NCI-H2171 treated with DMSO at 0.1 percent for 48 hours (cell line): ENCODE measurements at regions not wholly inside any gene's neighbourhood (a gene's known extent, or its start where the extent isn't known, plus 50 kb on each side); places are given as distances from the start of the nearest gene placed in this dataset.

Experiments
- DNase-seq: peaks from one replicate; lab custom pipeline; 2025; lab: John Stamatoyannopoulos, UW

DNA sequence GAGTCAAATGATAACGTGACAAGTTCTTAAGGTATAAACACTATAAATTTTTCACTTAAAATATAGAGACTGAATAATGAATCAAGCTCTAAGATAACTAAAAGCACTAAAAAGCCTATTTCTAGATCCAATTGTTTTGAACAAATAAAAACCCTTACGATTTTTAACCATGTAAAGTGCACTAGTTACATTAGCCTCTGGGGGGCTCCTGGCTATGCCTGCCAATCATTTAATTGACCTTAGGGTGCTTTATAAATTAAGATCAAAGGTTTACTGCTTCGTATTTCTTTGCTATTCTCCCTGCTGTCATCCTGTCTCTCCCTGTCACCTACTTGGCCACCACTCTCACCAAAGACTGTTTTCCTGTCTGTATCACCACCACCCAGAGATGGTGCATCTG lies 133.4 kb downstream of the ESM1 start:
- no peak for DNase-seq

DNA sequence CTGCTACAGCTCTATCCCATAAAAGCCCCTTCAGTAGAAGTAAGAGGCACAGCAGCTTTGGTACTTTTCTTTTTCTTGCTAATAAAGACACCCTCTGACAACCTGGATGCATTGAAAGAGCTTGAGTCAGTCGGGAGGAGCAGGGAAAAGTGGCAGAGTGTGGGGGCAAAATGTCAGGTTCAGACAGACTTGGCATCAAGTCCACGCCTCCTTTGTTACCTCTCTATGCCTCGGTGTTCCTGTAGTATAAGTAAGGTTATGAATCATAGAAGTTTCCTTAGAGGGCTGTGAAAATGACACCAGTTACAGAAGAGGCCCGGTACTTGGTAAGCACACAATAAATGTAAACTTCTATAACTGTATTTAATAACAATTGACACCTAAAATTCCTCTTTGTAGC lies 133.9 kb downstream of the ESM1 start:
- no peak for DNase-seq

DNA sequence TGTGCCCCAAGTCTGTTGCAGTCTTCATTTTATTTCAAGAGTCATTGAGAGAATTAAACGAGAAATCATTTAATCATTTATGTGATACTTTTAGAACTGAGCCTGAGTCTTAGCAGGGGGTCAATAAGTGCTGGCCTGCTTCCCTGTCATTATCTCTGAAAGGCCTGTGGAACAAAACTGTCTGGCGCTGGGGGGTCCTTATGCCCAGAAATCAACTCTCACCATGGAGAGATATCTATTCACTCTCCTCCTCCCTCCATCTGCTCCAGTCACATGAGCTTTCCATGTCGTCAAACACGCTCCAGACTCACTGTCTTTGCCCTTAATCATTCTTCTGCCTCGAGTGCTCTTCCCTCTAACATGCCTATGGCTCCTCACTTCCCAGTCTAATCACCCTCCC lies 136.8 kb downstream of the ESM1 start:
- DNase-seq = peak; percentile 67

DNA sequence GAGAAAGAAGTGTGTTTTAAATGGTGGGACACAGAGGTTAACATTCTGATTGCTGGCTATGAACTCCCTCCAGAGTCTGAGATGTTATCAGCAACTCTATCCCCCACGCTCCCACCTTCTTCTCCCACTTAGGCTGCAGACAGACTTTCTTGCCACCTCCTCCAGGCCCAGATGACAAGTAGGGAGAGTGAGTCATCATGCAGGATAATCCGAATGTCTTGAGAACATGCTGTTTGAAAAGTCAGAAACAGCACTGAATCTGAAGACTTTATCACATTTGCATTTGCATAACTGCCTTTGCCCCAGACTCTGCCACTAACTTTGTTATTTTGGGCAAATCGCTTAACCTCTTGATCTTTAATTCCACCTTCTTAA lies 139.8 kb downstream of the ESM1 start:
- DNase-seq = no peak

DNA sequence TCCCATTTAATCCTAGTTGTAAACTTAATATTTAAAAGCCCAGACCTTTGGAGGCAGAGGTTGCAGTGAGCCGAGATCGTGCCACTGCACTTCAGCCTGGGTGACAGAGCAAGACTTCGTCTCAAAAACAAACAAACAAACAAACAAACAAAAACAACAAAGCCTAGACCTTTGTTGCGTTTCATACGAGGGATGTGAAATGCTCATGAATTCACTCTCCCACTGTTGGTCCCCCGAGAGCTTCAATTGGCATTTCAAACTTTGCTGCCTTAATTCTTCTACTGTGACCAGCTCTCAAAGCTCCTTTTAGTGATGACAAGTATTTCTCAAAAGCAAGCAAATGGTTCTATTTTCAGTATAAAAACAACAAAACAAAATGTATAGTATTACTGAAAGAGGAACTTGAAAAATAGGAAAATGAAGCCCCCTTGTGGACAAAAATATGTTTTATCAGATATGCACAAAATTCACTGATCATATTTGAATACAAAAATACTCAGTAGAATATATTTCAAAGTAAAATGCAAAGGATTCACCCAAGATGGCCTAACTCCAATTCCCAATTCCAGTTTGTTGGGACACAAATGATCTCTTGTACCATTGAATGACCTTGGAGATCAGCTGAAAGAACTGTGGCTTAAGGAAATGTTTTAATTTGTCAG lies 140.4 kb downstream of the ESM1 start:
- peak; percentile 65 for DNase-seq

DNA sequence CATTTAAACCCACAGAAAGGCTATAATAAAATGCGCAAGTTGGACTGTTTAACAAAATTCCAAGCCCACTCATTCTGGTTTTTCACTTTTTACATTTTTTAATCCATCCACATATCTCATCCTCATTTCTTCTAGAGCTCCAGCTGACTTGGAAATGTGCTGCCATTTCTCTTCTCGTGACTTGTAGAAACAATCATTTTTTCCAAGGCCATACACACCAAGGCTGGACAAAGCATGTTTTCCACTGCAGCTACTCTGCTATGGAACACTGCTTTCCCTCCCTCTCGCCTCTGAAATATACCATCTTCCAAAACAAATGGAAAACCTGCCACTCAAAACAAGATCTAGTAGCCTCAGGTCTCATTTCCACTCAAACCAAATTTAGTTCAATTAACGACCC lies 141.1 kb downstream of the ESM1 start:
- DNase-seq = no peak

DNA sequence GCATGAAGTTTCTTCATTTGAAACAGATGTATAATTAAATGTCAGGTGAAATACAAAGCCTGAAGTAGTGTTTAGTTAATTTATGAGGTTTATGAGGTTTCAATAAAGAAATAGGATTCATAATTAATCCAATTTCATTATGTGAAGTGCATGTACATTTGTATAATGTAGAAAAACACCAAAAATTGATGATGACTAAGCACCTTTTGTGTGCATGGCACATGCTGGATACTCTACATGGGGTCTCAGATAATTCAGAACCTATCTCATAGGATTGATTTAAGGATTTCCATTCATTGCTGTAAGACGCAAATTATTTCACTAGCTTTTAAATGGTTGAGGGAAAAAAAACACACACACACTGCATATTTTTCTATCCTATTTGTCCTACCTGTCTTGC lies 143.9 kb downstream of the ESM1 start:
- DNase-seq = no peak

DNA sequence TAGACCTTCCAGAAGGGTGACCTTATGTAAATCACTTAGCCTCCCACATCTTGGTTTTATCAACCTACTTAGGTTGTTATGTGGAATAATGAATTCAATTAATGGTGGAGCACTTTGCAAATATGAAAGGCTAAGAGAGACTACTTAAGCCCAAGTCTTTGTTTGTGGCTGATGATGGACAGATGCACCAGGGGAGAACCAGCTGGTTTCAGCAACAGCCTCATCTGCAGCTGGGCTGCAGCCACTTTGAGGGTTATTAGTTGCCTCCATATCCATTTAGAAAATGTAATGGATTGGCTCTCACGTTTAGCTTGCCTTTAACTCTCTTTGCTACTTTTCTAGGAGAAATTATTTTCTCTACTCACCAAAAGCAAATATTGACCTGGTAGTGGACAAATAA lies 146.6 kb downstream of the ESM1 start:
- peak; percentile 42 for DNase-seq

DNA sequence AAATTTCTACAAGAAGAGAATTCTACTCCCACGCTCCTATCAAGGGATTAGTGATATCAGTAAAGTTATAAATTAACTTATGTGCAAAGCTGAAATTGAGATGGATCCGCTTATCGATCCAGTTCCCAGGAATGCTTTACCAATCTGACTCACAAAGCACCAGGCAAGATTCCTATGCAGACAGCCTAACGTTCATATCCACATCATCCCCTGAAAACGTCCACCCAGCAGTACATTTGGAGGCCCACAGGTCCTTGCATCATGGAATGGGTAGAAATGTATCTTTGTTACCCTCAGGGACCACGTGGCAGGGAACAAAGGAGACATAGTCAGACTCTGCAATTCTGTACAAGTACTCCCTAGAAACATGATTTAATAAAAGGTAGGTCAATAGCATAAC lies 147.4 kb downstream of the ESM1 start:
- DNase-seq = no peak

DNA sequence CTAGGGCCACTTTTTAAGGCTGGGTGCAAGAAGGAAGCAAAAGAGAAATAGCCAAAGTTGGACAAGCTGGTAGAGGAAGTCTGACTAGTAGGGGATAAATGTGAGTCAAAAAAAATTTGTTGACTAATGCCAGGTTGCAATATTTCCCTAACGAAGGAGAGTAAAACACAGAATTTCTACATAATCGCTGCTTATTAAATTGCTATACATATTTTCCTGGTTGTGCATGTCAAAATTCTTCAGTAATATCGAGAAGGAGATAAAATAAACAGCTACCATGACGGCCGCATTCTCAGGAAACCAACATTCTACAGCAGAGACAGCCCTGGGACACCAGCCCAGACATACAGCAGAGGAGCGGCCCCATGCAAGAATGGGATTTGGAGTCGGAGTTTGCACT lies 148.3 kb downstream of the ESM1 start:
- no peak for DNase-seq

DNA sequence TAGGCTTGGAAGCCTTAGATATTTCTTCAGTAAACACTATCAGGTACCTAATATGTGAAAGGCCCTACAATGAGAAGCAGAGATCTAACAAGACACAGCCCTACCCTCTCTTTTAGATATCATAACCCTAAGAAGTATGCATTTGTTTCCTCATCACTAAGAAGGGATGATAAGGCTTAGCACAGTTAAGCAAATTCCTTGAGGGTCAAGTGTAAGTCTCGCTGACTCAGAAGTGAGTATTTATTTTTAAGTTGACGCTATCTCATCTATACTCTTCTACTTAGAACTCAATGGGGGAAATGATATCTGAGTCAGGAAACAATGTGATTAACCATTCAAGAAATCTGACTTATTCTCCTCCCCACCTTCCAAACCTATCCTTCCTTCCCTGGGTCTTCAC lies 149.7 kb downstream of the ESM1 start:
- no peak for DNase-seq

DNA sequence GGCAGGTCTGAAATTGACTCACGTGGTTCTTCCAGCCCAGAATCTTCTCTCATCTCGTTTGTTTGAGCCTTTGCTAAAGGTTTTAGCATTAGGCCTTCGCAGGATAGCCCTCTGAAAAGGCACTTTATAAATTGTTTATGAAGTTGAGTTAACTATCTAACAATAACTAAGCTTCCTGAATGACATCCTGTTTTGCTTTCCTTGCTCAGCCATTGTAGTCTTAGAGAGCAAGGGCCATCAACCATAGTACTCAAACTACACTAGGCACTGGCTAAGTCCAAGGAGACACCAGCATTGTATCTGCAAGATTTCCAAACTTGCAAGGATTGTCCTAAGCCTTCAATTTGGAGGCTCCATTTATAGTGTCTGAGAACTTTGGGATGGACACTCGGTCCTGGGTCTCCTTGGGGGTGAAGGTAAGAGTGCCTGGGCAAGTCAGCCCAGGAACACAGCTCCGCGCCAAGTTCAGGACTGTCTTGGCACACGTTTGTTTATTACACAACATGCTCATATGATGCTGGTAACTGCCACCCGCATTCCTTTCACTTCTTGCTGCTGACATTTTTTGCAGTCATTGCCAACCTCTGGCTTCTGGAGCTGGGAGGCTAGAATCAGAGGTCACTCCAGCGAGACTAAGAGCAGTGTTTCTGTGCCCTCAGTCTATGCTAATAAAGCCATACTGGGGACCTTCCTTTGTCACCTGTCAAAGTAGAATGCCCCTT lies 151.1 kb downstream of the ESM1 start:
- DNase-seq = no peak

DNA sequence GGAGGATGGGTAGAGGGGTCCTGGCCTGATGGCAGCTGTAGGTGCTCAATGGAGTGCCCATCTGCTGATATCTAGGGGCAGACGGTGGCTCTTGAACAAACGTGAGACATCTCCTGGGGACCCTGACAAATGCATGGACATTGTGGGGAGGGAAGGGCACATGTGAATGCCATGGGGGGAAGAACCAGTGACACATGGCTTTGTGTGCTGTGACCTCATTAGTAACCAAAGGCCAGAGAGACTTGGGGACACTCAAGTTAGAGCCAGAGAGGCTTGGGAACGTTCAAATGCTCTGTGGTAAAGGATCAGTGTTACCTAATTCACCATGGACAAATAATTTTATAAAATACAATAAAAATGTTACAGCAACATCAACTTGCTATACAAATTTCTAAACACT lies 151.8 kb downstream of the ESM1 start:
- no peak for DNase-seq

DNA sequence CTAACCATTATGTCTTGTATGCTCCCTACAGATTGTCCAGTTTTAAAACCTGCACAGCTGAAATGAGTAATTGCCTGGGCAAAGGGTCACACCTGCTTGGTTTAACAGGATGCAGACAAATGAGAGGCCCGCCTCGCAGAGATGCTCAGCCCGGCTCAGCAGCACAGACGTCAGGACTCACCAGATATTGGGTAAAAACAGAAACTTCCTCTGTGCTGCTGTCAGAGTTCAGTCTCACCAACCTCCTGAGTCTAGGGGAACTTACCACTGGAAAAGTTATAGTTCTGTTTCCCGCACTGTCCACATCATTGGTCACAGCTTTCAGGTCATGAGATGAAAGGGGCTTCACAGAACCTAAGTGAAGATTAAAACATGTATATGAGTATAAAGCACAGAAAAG lies 152.5 kb downstream of the ESM1 start:
- no peak for DNase-seq

DNA sequence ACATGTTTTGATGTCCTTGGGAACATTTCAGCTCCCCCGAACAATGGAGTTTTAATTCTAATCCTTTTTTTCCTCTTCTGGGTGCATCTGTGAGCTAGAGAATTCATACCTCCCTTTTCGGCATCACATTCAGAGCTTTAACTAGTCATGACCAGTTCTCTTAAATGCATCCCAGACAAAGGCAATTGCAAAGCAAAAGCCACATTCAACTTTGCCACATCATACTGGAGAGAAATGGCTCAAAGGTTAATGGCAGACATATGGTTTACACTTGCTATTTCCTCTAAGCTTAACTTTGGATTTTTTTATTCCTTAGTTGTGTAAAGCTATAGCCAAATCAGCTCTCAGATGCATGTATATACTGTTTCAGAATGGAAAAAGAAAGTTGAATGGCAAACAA lies 153.3 kb downstream of the ESM1 start:
- no peak for DNase-seq

DNA sequence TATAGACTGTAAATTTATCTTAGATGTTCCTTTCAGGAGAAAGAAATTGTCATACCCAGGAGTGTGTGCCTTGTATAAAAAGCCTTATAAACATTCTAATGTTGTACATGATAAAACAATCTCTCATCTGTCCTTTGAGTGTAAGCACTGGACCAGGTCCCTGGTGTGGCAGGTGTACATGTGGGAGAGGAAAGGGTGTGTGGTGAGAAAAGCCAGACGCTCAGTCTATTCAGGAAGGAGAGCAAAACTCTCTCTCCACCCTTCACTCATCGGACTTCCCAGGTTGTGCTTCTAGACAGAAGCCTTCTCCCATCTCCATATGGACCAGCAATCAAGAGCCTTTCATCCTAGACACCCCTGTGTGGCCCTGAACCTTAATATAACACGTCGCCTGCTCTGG lies 154.2 kb downstream of the ESM1 start:
- DNase-seq = no peak

DNA sequence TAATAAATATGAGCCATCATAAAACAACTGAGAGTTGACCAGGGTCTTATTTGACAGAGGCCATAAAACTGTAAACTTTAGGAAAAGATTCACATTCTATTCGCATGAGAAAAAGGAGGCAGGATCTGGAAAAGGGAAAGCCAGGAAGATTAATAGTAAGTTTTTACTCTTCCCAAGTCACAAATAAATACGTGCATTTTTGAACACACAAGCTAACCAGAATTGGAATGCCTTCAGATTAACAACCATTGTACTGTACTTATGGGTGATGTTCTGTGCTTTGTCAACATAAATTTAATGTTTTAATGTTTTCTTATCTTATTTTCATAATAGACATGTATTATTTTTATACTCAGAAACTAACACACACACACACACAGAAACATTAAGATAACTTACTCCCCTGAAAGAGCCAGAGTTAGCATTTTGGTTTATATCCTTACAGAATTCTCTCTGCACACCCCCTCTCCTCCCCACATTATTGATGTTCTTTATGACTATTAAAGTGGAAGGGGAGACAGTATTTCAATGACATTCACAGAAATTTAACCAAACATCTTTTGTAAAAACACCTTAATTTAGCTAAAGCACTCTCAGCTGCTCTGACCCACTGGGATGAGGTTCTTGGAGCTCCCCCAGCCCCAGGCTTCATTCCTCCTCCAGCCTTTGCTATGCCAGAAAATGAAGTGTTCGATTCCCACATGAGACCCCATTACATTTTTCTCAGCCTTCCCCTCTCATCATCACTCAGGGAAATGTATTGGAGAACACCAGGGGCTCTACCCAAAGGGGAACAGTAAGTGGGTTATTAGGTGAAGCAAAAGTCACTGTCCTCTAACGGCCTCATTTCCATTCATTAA lies 155.5 kb downstream of the ESM1 start:
- no peak for DNase-seq

DNA sequence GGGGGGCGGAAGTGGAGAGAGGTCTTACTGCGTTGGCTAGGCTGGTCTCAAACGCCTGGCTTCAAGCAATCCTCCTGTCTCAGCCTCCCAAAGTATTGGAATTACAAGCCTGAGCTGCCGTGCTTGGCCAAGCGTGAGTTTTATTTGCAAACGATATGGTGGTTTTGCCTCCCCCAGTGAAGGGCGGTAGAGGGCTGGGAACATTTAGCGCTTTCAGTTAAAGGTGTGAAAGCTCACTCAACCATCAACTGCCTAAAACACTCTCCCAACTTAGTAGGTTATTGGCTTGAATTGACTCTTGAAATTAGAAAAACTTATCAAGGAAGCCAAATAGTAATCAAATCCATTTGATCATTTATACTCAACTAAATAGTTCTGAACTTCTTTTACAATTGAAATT lies 156.3 kb downstream of the ESM1 start:
- DNase-seq = no peak

DNA sequence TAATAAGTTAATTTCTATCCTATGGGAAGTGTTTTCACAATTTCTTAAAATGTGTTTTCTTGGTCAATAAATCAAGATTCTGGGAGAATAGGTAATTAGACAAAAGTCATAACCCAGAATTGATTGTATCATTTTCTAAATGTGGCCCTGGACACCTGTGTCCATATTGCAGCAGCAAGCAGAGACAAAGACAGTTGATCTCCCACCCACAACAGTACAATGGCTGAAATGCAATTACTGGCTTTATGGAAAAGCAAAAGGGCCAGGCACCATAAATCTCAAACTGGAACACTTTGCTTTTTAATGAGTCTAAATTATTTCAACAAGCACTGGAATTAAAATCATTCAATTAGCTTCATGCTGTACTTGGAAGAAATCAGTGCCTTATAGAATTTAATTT lies 157.2 kb downstream of the ESM1 start:
- DNase-seq = no peak

DNA sequence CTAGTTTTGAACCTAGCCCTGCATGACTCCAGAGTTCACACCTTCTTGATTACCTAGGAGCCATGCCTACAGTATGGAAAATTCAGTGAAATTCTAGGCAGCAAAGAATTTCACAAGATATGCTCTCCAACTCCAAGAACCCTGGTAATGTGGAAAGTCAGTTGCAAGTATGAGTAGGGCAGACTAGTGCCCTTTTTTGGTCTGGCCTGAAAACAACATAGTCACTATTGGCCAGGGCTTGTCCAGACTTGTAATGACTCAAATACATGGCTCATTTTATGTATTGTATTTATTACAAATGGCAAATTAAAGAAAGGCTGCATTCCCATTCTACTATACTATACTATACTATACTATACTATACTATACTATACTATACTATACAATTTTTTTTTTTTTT lies 160.4 kb downstream of the ESM1 start:
- DNase-seq = no peak

DNA sequence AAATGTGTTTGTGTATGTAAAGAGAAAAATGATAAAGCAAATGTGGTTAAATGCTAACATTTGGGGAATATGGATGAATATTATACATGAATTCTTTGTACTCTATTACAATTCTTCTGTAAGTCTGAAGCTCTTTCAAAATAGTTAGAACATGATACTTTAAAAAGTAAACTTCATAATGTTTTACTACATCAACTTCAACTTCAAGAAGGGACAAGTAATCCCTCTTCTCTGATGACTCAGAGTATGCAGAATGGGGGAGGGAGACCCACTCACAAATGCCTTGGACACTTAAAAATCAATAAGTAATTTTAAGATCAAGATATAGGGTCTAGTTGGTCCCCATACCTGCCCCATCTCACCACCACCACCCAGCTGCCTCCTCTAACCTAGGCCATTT lies 162.4 kb downstream of the ESM1 start:
- no peak for DNase-seq

DNA sequence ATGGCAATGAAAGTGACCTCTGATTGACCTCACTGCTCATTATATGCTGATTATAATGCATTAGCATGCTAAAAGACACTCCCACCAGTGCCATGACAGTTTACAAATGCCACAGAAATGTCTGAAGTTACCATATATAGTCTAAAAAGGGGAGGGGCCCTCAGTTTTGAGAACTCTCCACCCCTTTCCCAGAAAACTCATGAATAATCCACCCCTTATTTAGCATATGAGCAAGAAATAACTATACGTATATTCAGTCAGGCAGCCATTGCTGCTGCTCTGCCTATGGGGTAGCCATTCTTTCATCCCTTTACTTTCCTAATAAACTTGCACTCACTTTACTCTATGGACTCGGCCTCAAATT lies 163.1 kb downstream of the ESM1 start:
- DNase-seq = no peak
